NCI-H146 (cell line): ENCODE measurements at regions not wholly inside any gene's neighbourhood (a gene's known extent, or its start where the extent isn't known, plus 50 kb on each side); places are given as distances from the start of the nearest gene placed in this dataset.
"Not testable (repeated sequence)": the region's sequence is repeated elsewhere in the genome, so short reads cannot be mapped to it uniquely, and the experiment has no call there.

ENCODE experiments used
- DNase-seq: peaks from one replicate; lab custom pipeline; 2025; lab: John Stamatoyannopoulos, UW

GRCh38 chr6:58097251-58097650 lies 779.8 kb downstream of the PRIM2 start:
- DNase-seq: not testable (repeated sequence)

GRCh38 chr6:58113960-58114359 lies 796.5 kb downstream of the PRIM2 start:
- no peak for DNase-seq

DNA sequence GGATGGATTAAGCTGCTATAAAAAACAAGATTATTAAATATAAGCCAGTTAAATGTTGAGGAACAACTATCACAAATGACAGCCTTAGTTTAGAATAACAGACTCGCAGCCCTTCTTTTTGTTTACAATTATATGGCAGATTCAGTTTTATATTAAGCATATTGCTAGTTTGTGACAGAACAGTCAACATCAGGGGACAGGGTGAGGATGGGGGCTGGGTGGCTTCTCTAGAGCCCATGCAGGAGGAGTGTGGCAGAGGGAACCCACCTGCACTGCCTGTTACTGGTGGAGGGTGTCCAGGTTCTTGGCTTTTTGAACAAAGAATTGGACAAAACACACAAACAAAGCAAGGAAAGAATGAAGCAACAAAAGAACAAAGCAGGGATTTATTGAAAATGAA lies 799.7 kb downstream of the PRIM2 start:
- DNase-seq: not testable (repeated sequence)

DNA sequence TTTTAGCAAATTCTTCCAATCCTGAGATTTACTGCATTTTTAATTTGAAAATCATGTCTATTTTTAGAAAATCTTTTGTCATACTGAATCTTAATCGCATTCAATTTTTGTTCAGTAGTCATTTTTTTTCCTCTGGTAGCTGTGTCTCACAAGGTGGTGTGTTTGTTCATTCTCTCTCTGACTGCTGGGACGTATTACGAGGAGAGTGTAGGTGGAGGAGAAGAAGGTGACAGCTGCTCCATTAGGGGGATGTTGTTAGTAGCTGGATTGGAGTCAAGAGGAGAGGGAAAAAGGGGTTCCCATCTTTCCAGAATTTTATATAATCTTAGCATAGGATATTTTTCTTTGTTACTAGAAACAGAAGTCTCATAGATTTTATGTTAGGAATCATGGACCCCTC lies 804.2 kb downstream of the PRIM2 start:
- not testable (repeated sequence) for DNase-seq

- DNase-seq: not testable (repeated sequence)
These were observed 806.3 kb downstream of the PRIM2 start for GRCh38 chr6:58123770-58124169.

- not testable (repeated sequence) for DNase-seq
These were observed 811.1 kb downstream of the PRIM2 start for GRCh38 chr6:58128549-58128948.

- DNase-seq: not testable (repeated sequence)
These were observed 811.7 kb downstream of the PRIM2 start for GRCh38 chr6:58129098-58129497.

- DNase-seq: not testable (repeated sequence)
These were observed 822.3 kb downstream of the PRIM2 start for GRCh38 chr6:58139746-58140145.

GRCh38 chr6:58171025-58171424 lies 853.6 kb downstream of the PRIM2 start:
- not testable (repeated sequence) for DNase-seq

DNA sequence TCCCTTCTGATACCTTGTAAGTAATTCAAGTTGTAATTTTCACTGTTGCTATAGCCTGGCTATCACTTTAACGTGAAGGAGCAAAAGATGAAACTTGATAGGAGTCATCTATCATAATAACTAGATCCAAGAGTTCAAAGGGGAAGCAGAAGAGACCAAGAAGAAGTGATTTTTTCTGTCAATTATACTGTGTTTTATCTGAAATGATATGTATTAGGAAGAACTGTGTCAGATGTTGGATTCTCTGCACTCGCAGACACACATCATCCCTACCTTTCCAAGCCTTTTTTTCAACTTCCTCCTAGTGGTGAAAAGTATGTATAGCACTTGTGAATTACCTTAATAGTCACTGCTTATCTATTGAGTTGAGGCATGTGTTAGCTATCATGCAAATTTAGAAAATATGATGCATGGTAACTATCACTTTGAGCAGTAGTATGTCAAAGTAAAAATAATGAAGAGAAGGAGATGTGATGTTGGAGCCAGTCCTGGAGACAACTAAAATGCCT lies 864.2 kb downstream of the PRIM2 start:
- DNase-seq: not testable (repeated sequence)

DNA sequence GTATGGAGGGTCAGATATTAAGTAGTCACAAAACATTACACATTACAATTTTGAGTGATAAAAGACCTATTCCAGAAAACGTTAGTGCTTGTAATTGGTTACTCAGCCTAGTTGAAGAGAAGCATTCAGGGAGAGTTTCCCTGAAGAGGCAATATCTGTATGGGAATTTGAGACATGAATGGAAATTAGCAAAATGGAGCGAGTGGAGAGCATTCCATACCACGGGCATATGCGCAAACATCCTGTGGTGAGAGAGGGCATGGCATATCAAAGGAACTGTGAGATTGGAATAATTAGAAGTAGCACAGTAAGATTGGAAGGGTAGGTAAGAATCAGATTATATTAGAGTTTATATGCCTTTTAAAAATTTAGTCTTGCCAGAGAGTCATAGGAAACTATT lies 867.9 kb downstream of the PRIM2 start:
- not testable (repeated sequence) for DNase-seq

DNA sequence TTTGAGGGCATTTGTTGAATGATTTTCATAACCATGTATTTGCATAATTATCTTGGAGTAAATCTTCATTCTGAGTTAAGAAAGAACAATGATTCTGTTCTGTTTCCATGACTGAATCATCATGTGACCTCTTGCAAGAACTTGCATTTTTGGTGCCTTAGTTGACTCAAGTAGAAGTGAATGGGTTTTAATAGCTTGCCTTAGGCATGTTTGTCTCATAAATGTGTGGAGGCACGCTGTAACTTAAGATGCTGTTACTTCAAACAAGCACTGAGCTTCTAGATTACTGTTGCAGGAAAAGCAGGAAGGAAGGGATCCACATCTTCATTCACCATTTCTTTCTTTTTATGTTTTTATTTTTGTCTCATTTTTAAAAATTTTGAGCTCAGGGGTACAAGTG lies 875.8 kb downstream of the PRIM2 start:
- not testable (repeated sequence) for DNase-seq

GRCh38 chr6:58198301-58198700 lies 880.9 kb downstream of the PRIM2 start:
- DNase-seq: no peak

- DNase-seq: not testable (repeated sequence)
These were observed 919.7 kb downstream of the PRIM2 start for GRCh38 chr6:58237124-58237523.

GRCh38 chr6:58238421-58238820 lies 921.0 kb downstream of the PRIM2 start:
- DNase-seq: not testable (repeated sequence)

DNA sequence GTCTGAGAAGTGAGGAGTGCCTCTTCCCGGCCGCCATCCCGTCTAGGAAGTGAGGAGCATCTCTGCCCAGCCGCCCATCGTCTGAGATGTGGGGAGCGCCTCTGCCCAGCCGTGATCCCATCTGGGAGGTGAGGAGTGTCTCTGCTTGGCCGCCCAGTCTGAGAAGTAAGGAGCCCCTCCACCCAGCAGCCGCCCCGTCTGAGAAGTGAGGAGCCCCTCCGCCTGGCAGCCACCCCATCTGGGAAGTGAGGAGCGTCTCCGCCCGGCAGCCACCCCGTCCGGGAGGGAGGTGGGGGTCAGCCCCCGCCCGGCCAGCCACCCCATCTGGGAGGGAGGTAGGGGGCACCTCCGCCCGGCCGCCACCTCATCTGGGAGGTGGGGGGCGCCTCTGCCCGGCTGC lies 940.2 kb downstream of the PRIM2 start:
- DNase-seq: not testable (repeated sequence)

- no peak for DNase-seq
These were observed 972.7 kb downstream of the PRIM2 start for GRCh38 chr6:58290177-58290576.

- DNase-seq: not testable (repeated sequence)
These were observed 973.9 kb downstream of the PRIM2 start for GRCh38 chr6:58291319-58291718.

DNA sequence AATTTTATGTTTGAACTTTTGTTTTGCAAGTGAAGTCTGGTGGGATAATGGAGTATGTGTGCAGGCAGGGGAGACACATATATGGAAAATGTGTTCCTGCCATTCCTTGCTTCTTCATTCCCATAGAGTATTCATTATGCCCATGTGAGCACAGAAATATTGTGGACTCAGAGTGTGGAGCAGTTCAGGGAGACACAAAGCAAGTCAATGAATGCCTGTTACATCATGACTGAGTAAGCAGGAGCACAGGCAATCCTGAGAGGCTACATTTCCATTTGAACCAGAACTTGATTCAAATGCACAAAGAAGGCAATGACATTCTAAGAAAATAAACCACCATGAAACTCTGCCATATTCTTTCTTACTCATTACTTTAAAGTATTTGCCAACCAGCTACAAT lies 990.5 kb downstream of the PRIM2 start:
- not testable (repeated sequence) for DNase-seq

DNA sequence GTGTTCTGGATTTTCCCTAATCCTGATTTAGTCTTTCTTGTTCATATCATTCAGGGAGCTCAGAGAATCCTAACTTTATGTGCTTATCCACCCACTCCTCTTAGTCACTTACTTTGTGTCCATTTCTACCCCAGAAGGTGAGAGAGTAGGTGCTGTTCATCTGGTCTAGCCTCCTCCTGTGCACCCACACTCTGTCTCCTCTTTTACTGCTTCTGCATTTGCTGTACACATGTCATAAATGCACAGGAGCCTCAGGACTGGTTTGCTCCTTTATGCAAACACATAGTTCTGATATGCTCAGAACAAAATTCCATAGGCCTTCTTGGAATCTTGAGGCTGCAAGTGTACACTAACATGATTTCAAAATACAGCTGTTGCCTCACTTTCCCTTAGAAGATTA lies 1014.7 kb downstream of the PRIM2 start:
- DNase-seq: not testable (repeated sequence)

DNA sequence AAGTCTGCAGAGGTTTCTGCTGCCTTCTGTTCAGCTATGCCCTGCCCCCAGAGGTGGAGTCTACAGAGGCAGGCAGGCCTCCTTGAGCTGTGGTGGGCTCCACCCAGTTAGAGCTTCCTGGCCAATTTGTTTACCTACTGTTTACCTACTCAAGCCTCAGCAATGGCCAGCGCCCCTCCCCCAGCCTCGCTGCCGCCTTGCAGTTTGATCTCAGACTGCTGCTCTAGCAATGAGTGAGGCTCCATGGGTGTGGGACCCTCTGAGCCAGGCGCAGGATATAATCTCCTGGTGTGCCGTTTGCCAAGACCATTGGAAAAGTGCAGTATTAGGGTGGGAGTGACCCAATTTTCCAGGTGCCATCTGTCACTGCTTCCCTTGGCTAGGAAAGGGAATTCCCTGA lies 1024.9 kb downstream of the PRIM2 start:
- not testable (repeated sequence) for DNase-seq

- not testable (repeated sequence) for DNase-seq
These were observed 1030.1 kb downstream of the PRIM2 start for GRCh38 chr6:58347534-58347933.

DNA sequence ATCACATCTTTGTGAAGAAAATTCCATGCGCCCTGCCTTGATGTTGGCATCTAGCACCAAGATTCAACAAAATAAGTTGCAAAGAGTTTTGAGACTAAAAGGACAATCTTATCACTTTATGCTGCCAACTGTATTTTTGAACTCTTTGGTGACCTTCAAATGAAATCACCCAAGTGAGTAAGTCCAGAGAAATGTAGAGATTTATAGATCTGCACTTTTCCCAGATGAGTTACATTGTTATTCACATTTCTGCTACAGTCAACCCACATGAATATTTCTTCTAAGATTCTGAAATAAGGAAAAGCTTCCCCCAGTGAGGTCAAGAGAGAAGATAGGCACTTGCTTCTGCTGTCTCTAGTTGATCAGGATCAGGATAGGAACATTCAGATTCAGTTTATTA lies 1034.2 kb downstream of the PRIM2 start:
- not testable (repeated sequence) for DNase-seq

DNA sequence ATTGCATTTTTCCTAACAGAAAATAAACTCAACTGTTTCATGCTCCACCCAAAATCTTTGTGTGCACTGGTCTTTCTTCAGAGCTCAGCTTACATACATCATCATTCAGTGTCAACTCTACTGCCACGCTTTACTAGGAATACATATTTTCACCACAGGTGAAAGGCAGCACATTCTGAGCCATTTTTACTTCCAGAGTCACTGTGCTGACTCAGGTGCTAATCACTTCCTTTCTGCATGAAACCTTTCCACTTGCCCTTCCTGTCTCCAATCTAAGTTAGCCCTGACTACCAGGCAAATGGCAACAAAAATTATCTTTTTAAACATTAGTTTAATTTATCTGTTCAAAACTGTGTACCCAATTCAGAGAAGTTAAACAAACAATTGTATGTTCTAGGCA lies 1041.0 kb downstream of the PRIM2 start:
- DNase-seq: not testable (repeated sequence)
